ENCODE measurements at regions not wholly inside any gene's neighbourhood (a gene's known extent, or its start where the extent isn't known, plus 50 kb on each side); places are given as distances from the start of the nearest gene placed in this dataset.

- POLR2A ChIA-PET (ENCODE audit: unreplicated experiment), result no interaction called here
- H3K9me2 ChIP-seq (replicated peaks; ENCODE audit: low read length), result no peaks in the 10 kb centered on the region
These were observed 133.6 kb downstream of the SP3 start for GRCh38 chr2:173831312-173832229.

GRCh38 chr2:173834141-173834540 is 131.0 kb downstream of the SP3 start:
- POLR2A ChIA-PET (ENCODE audit: unreplicated experiment), result no interaction called here

More at GRCh38 chr2:173831312-173832229, 133.6 kb downstream of the SP3 start:
- no peaks in the 10 kb centered on the region for H4K20me1 ChIP-seq (ENCODE audit: low read length)
- H3K4me3 ChIP-seq (ENCODE audit: low read length), result no peak overlapping the region
- CTCF ChIA-PET, result no interaction called here
- H3K27ac ChIP-seq (ENCODE audit: low read length), result no peak overlapping the region
- no peaks in the 10 kb centered on the region for H3K9me3 ChIP-seq (ENCODE audit: low read length)
- no peaks in the 10 kb centered on the region for H3K36me3 ChIP-seq (ENCODE audit: low read depth, low read length)
- intact Hi-C loops (cut with micrococcal nuclease), result no loop called here
- H3K9ac ChIP-seq (ENCODE audit: low read length), result no peak overlapping the region
- H3K4me2 ChIP-seq (ENCODE audit: low read length), result no peak overlapping the region
- H3K27me3 ChIP-seq (ENCODE audit: low read length), result no peaks in the 10 kb centered on the region
- TF ChIP-seq EZH2 (IDR thresholded peaks at IDR 0.05; ENCODE audit: low read length, unreplicated experiment), result no peak
- TF ChIP-seq CTCF (conservative IDR thresholded peaks at IDR 0.05; ENCODE audit: low read depth, low read length), result no peak
- no peak for TF ChIP-seq EZH2phosphoT487 (IDR thresholded peaks at IDR 0.05; ENCODE audit: borderline replicate concordance, low read length)
- ATAC-seq, result no peak
- H3F3A ChIP-seq (ENCODE audit: low read length, unreplicated experiment), result no peaks in the 10 kb centered on the region
- H3K4me1 ChIP-seq (ENCODE audit: insufficient read depth, low read length), result 0 out of 2 replicates have a peak, but pooled peaks cover 8% of the 10 kb centered on the region
- no peak overlapping the region for H2AFZ ChIP-seq (ENCODE audit: low read length)
- DNase-seq, result no peak
- H3K79me2 ChIP-seq (ENCODE audit: low read length), result no peaks in the 10 kb centered on the region
- BruUV-seq (replicated peaks), result no TSS peak

More at GRCh38 chr2:173834141-173834540, 131.0 kb downstream of the SP3 start:
- intact Hi-C loops (cut with micrococcal nuclease), result no loop called here
- Histone ChIP-seq H3K9me2 (replicated peaks; ENCODE audit: low read length) (no peaks in the 10 kb centered on the region), H3K9me3 (ENCODE audit: low read length) (no peaks in the 10 kb centered on the region), H3F3A (ENCODE audit: low read length, unreplicated experiment) (no peaks in the 10 kb centered on the region), H3K79me2 (ENCODE audit: low read length) (no peaks in the 10 kb centered on the region), H3K4me1 (ENCODE audit: insufficient read depth, low read length) (0 out of 2 replicates have a peak, but pooled peaks cover 2% of the 10 kb centered on the region), H3K27ac (ENCODE audit: low read length) (no peak overlapping the region), H2AFZ (ENCODE audit: low read length) (no peak overlapping the region), H3K4me3 (ENCODE audit: low read length) (no peak overlapping the region), H4K20me1 (ENCODE audit: low read length) (no peaks in the 10 kb centered on the region), H3K9ac (ENCODE audit: low read length) (no peak overlapping the region), H3K4me2 (ENCODE audit: low read length) (no peak overlapping the region), H3K36me3 (ENCODE audit: low read depth, low read length) (no peaks in the 10 kb centered on the region), H3K27me3 (ENCODE audit: low read length) (no peaks in the 10 kb centered on the region)
- DNase-seq (no peak), ATAC-seq (no peak)
- CTCF ChIA-PET, result no interaction called here
- BruUV-seq (replicated peaks), result no TSS peak
- TF ChIP-seq EZH2 (IDR thresholded peaks at IDR 0.05; ENCODE audit: low read length, unreplicated experiment), result no peak
- no peak for TF ChIP-seq EZH2phosphoT487 (IDR thresholded peaks at IDR 0.05; ENCODE audit: borderline replicate concordance, low read length)
- TF ChIP-seq CTCF (conservative IDR thresholded peaks at IDR 0.05; ENCODE audit: low read depth, low read length), result no peak

All from PC-3 (cell line).